Testis (tissue), 2 donors: ENCODE measurements at regions not wholly inside any gene's neighbourhood (a gene's known extent, or its start where the extent isn't known, plus 50 kb on each side); places are given as distances from the start of the nearest gene placed in this dataset.
A peak's percentile ranks its signal among the peaks of the same experiment; 100 is the strongest.

ENCODE experiments used
- DNase-seq: peaks from one replicate; pipeline ENCODE4 v3.0.0-alpha.2; 2019
- H3K27ac ChIP-seq, 2 donors: fragments of 200-600 bp; sonication (generic); one replicate each; pipeline ENCODE4 v1.5.1; 2019
- H3K27me3 ChIP-seq: fragments of 200-600 bp; sonication (generic); one replicate; pipeline ENCODE4 v1.5.1; 2019
- H3K36me3 ChIP-seq: fragments of 200-600 bp; sonication (generic); one replicate; pipeline ENCODE4 v1.5.1; 2017; ENCODE audit warnings: low read depth; ENCODE audit errors: missing control alignments
- H3K4me1 ChIP-seq: fragments of 200-600 bp; sonication (generic); one replicate; pipeline ENCODE4 v1.5.1; 2019
- H3K4me3 ChIP-seq, 2 donors: fragments of 200-600 bp; sonication (generic); one replicate each; pipeline ENCODE4 v1.5.1; 2017 to 2019
- H3K9me3 ChIP-seq: fragments of 200-600 bp; sonication (generic); one replicate; pipeline ENCODE4 v1.5.1; 2017
- CTCF ChIP-seq, 3 experiments: fragments of 450-650 bp in 2 of 3; fragments of 200-600 bp in 1 of 3; sonication (generic) in 1 of 3; IDR thresholded peaks; one replicate each; pipeline ENCODE4 v1.5.1; 2016 to 2019; ENCODE audit warnings: antibody characterized with exemption in 3 of 3, mild to moderate bottlenecking in 2 of 3, moderate library complexity in 1 of 3
- POLR2A ChIP-seq: fragments of 450-650 bp; IDR thresholded peaks from one replicate; pipeline ENCODE4 v1.6.1; 2017; ENCODE audit warnings: antibody characterized with exemption, mild to moderate bottlenecking, moderate library complexity
- WGBS, 2 donors: methylation state at CpG; one replicate each; pipeline ENCODE4 v1.1.5; 2018; 5-methylcytosine and 5-hydroxymethylcytosine counted together
- intact Hi-C: fragments of 100-400 bp; cut with DNase I; formaldehyde crosslinking; loops from one replicate; pipeline ENCODE4 v1.15.1; 2023; ENCODE audit warnings: low total_unique reads

DNA sequence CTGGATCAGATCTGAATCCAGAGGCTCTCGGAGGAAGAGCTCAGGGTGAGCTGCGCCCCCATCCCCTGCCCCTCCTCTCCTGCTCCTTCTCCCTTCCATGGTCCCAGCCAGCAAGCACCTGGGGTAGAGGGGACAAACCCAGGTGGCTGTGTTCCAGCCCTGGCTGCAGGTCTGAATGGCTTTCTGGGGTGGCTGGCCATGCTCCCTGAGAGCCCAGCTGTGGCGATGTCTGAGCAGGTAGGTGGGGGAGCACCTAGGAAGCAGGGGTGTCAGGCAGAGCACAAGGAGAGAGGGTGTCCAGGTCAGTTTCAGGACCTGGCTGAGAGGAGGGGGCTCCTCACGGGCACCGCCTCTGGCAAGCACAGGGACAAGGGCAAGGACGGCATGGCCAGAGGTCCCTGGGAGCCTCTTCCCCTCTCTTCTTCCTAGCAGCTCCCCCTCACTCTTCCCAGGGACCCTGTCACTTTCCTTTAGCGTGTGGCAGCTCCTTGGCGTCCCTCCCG, 310.0 kb downstream of the SEC14L1 start:
- Histone ChIP-seq H3K36me3 (no peaks in the 10 kb centered on the region), H3K27me3 (no peaks in the 10 kb centered on the region), H3K27ac (peak overlapping the region; percentile 51 to 78), H3K9me3 (no peaks in the 10 kb centered on the region), H3K4me1 (peaks cover 57% of the 10 kb centered on the region), H3K4me3 (peak overlapping the region; percentile 57 to 64)
- TF ChIP-seq POLR2A, result no peak
- no peak for TF ChIP-seq CTCF (IDR thresholded peaks at IDR 0.05)
- no peak for DNase-seq
- 14 to 19% methylated on average over 6 to 9 of the region's 9 CpGs for WGBS, 2 donors
- intact Hi-C loops, result no loop called here

GRCh38 chr17:77451245-77451893, 310.6 kb downstream of the SEC14L1 start:
- H3K36me3 ChIP-seq, result no peaks in the 10 kb centered on the region
- DNase-seq, result peak; percentile 92
- H3K4me1 ChIP-seq, result peaks cover 57% of the 10 kb centered on the region
- peak overlapping the region; percentile 51 to 78 for H3K27ac ChIP-seq
- H3K9me3 ChIP-seq, result no peaks in the 10 kb centered on the region
- no peaks in the 10 kb centered on the region for H3K27me3 ChIP-seq
- intact Hi-C loops, result no loop called here
- peak overlapping the region; percentile 57 to 64 for H3K4me3 ChIP-seq
- 0 to 1% methylated on average over 22 to 44 of the region's 44 CpGs for WGBS, 2 donors
- TF ChIP-seq POLR2A (no peak), CTCF (IDR thresholded peaks at IDR 0.05) (no peak)

DNA sequence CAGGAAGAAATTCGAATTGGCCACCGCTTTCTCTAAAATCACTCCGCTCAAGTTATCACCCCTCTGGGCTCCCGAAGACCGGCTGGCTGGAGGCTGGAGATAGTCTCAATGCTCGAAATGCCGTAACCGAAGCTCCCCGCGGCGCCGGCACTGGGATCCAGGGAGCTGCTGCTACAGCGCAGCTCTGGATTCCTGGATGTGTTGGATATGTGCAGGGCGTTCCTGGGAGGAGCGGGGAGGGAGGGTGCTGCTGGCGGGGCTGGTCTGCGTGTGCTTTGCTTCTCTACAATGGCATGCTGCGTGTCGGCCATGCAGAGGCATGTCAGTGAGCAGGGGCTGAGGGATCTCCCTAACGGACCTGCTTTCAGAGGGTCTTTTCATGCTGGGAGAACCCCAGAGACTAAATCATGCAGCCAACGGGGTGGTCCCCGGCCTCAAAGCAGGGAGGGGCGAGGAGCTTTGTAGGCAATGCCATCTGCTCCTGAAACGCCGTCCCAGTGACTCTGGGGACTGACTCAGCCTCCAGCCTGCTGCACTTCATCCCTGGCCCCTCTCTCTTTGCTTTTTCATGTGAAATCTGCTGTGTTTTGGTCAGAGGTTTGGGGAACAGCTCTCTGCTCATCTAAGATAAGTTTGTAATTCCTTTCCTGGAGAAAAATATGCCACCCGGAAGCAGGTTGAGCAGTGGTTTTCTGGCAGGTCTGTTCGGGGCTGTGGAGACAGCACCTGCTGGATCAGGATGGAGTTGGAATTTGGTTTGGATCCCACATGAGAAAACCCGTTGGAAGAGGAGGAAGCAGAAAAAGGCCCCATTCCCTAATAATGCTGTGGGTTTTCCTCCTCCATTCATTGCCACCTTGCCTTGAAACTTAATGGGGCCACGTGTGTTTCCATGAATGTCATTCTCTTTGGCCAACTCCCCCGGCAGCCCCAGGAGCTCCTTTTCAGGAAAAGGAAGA, 311.4 kb downstream of the SEC14L1 start:
- TF ChIP-seq POLR2A, result no peak
- no peak for TF ChIP-seq CTCF (IDR thresholded peaks at IDR 0.05)
- Histone ChIP-seq H3K9me3 (no peaks in the 10 kb centered on the region), H3K4me1 (peaks cover 62% of the 10 kb centered on the region), H3K27ac (peak overlapping the region; percentile 51 to 78), H3K36me3 (no peaks in the 10 kb centered on the region), H3K27me3 (no peaks in the 10 kb centered on the region), H3K4me3 (peak overlapping the region; percentile 57 to 64)
- DNase-seq, result peak; percentile 80
- intact Hi-C loops, result no loop called here
- WGBS, 2 donors, result 6 to 8% methylated on average over 25 to 30 of the region's 30 CpGs

DNA sequence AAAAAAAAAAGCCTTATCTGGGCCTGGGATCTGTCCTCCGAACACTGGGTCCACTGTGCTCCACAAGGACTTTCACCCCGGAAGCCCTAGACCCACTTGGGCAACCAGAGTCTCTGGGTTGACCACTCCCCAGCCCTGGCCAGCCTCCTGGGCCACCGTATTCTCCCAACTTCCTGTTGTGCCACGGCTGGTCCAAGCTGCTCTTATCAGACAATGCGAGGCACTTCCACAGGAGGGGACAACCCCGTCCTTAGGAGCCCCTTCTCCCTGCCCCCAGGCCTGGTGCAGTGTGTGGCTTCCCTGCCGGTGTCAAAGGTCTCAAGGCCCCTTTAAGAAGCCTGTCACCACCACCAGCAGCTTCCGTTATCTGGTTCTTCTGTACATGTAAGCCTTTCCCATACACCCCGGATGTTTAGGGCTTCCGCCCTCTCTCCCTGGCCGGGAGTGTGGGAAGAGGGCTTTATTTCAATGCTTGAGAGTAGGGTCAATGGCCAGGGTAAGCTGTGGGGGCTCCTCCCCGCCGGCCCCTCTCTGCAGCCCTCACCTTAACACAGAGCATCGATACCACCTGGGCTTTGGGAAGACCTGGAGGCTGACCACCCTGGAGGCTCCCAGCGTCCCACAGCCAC, 313.0 kb downstream of the SEC14L1 start:
- intact Hi-C loops, result no loop called here

More for the DNA sequence above, 313.0 kb downstream of the SEC14L1 start:
- peak overlapping the region; percentile 21 to 33 for H3K27ac ChIP-seq
- peaks cover 76% of the 10 kb centered on the region for H3K4me1 ChIP-seq
- DNase-seq, result no peak
- no peak for TF ChIP-seq CTCF (IDR thresholded peaks at IDR 0.05)
- no peak for TF ChIP-seq POLR2A
- peak overlapping the region in 1 of 2 donors; percentile 8 for H3K4me3 ChIP-seq
- no peaks in the 10 kb centered on the region for H3K9me3 ChIP-seq
- WGBS, 2 donors, result 63 to 68% methylated on average over 15 of the region's 15 CpGs
- no peaks in the 10 kb centered on the region for H3K27me3 ChIP-seq
- no peaks in the 10 kb centered on the region for H3K36me3 ChIP-seq
